Liver (tissue), 3 donors: ENCODE measurements at regions not wholly inside any gene's neighbourhood (a gene's known extent, or its start where the extent isn't known, plus 50 kb on each side); places are given as distances from the start of the nearest gene placed in this dataset.

Experiments used
- ATF3 ChIP-seq: IDR thresholded peaks from 2 replicates; pipeline ENCODE4 v1.6.1; 2016; ENCODE audit warnings: antibody characterized with exemption
- CTCF ChIP-seq: fragments of 150-350 bp; IDR thresholded peaks from 2 replicates; pipeline ENCODE4 v1.5.1; 2017; ENCODE audit warnings: improper control_type of control experiment, low read depth, low read length; ENCODE audit not compliant: missing input control
- GABPA ChIP-seq, 2 donors: IDR thresholded peaks in 1 of 2; conservative IDR thresholded peaks in 1 of 2; 2 replicates each; pipeline ENCODE4 v1.6.1; 2016; ENCODE audit warnings: antibody characterized with exemption in 2 of 2, mild to moderate bottlenecking in 1 of 2, moderate library complexity in 1 of 2
- NR2F2 ChIP-seq: IDR thresholded peaks from 2 replicates; pipeline ENCODE4 v1.6.1; 2016; ENCODE audit warnings: antibody characterized with exemption
- RAD21 ChIP-seq, 2 donors: IDR thresholded peaks; 2 replicates each; pipeline ENCODE4 v1.6.1; 2016; ENCODE audit warnings: antibody characterized with exemption in 2 of 2, mild to moderate bottlenecking in 2 of 2
- SP1 ChIP-seq: IDR thresholded peaks from 2 replicates; pipeline ENCODE4 v1.6.1; 2018; ENCODE audit warnings: antibody characterized with exemption, mild to moderate bottlenecking
- YY1 ChIP-seq: IDR thresholded peaks from 2 replicates; pipeline ENCODE4 v1.6.1; 2016; ENCODE audit warnings: antibody characterized with exemption, mild to moderate bottlenecking
- TF ChIP-seq, protein P1 (sequence below): IDR thresholded peaks from 2 replicates; pipeline ENCODE4 v1.6.1; 2016; ENCODE audit warnings: antibody characterized with exemption, mild to moderate bottlenecking
- donor health status: healthy.
- donor health status: healthy.

DNA sequence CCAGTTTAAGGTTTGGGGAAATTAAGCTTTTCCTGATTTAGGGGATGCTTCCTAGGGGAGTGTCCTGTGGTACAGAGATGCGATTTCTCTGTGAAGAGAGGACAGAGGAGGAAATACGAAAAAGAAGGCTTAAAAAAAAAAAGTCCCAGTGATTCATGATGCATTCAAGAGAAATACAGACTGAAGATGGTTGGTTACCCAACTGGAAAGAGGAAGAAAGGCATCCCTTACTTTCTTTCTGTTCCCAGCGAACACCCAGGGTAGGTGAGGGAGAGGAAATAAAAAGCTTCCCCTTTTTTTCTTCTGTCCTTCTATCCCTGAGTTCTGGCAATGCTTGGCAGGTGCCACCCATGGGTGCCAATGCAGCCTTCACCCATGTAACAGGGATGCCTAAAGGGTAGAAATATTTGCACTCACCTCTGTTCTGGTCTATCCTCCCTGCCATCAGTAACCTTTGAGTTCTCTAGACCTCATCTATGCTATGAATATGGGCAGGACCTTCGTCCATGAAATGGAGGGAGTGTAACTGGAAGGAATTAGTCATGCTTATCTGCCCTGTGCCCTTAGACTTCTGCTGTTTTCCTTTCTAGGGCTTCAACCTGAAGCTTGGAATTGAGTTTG lies 230.1 kb upstream of the GALNTL6 start:
- TF ChIP-seq SP1 (no peak), CTCF (no peak), GABPA (IDR thresholded peaks at IDR 0.05 in 1 of 2, conservative IDR thresholded peaks at IDR 0.05 in 1 of 2) (no peak), YY1 (no peak), ATF3 (no peak), RAD21 (IDR thresholded peaks at IDR 0.05) (no peak), NR2F2 (no peak)
- TF ChIP-seq, protein P1, sequence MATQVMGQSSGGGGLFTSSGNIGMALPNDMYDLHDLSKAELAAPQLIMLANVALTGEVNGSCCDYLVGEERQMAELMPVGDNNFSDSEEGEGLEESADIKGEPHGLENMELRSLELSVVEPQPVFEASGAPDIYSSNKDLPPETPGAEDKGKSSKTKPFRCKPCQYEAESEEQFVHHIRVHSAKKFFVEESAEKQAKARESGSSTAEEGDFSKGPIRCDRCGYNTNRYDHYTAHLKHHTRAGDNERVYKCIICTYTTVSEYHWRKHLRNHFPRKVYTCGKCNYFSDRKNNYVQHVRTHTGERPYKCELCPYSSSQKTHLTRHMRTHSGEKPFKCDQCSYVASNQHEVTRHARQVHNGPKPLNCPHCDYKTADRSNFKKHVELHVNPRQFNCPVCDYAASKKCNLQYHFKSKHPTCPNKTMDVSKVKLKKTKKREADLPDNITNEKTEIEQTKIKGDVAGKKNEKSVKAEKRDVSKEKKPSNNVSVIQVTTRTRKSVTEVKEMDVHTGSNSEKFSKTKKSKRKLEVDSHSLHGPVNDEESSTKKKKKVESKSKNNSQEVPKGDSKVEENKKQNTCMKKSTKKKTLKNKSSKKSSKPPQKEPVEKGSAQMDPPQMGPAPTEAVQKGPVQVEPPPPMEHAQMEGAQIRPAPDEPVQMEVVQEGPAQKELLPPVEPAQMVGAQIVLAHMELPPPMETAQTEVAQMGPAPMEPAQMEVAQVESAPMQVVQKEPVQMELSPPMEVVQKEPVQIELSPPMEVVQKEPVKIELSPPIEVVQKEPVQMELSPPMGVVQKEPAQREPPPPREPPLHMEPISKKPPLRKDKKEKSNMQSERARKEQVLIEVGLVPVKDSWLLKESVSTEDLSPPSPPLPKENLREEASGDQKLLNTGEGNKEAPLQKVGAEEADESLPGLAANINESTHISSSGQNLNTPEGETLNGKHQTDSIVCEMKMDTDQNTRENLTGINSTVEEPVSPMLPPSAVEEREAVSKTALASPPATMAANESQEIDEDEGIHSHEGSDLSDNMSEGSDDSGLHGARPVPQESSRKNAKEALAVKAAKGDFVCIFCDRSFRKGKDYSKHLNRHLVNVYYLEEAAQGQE: no peak
